Liver (tissue), 3 donors: ENCODE measurements at regions not wholly inside any gene's neighbourhood (a gene's known extent, or its start where the extent isn't known, plus 50 kb on each side); places are given as distances from the start of the nearest gene placed in this dataset.

ENCODE experiments used
- ATF3 ChIP-seq: IDR thresholded peaks from 2 replicates; pipeline ENCODE4 v1.6.1; 2016; ENCODE audit warnings: antibody characterized with exemption
- CTCF ChIP-seq: fragments of 150-350 bp; IDR thresholded peaks from 2 replicates; pipeline ENCODE4 v1.5.1; 2017; ENCODE audit warnings: improper control_type of control experiment, low read depth, low read length; ENCODE audit not compliant: missing input control
- EGR1 ChIP-seq, 2 donors: IDR thresholded peaks; 2 replicates each; pipeline ENCODE4 v1.6.1; 2016 to 2018; ENCODE audit warnings: antibody characterized with exemption in 2 of 2, low read depth in 2 of 2
- FOXA1 ChIP-seq: IDR thresholded peaks from 2 replicates; pipeline ENCODE4 v1.6.1; 2016; ENCODE audit warnings: antibody characterized with exemption
- HNF4G ChIP-seq: IDR thresholded peaks from 2 replicates; pipeline ENCODE4 v1.6.1; 2016; ENCODE audit warnings: antibody characterized with exemption
- JUND ChIP-seq, 2 donors: IDR thresholded peaks; 2 replicates each; pipeline ENCODE4 v1.6.1; 2016; ENCODE audit warnings: antibody characterized with exemption in 2 of 2
- MAX ChIP-seq: IDR thresholded peaks from 2 replicates; pipeline ENCODE4 v1.6.1; 2016; ENCODE audit warnings: antibody characterized with exemption
- RAD21 ChIP-seq, 2 donors: IDR thresholded peaks; 2 replicates each; pipeline ENCODE4 v1.6.1; 2016; ENCODE audit warnings: antibody characterized with exemption in 2 of 2, mild to moderate bottlenecking in 2 of 2
- REST ChIP-seq: IDR thresholded peaks from 2 replicates; pipeline ENCODE4 v1.6.1; 2016; ENCODE audit warnings: antibody characterized with exemption, mild to moderate bottlenecking
- RXRA ChIP-seq, 2 donors: IDR thresholded peaks; 2 replicates each; pipeline ENCODE4 v1.6.1; 2017 to 2018; ENCODE audit warnings: antibody characterized with exemption in 2 of 2, mild to moderate bottlenecking in 1 of 2
- SP1 ChIP-seq: IDR thresholded peaks from 2 replicates; pipeline ENCODE4 v1.6.1; 2018; ENCODE audit warnings: antibody characterized with exemption, mild to moderate bottlenecking
- TAF1 ChIP-seq: conservative IDR thresholded peaks from 2 replicates; pipeline ENCODE4 v1.6.1; 2016; ENCODE audit warnings: antibody characterized with exemption, mild to moderate bottlenecking
- YY1 ChIP-seq: IDR thresholded peaks from 2 replicates; pipeline ENCODE4 v1.6.1; 2016; ENCODE audit warnings: antibody characterized with exemption, mild to moderate bottlenecking
- donor health status: healthy.
- donor health status: healthy.

- TF ChIP-seq CTCF (no peak), ATF3 (no peak), REST (no peak), MAX (no peak), HNF4G (no peak), EGR1 (IDR thresholded peaks at IDR 0.05; ENCODE audit: low read depth in 2 of 2) (no peak), JUND (IDR thresholded peaks at IDR 0.05) (no peak), YY1 (no peak), FOXA1 (no peak), TAF1 (no peak), SP1 (no peak), RXRA (IDR thresholded peaks at IDR 0.05) (no peak), RAD21 (IDR thresholded peaks at IDR 0.05) (no peak)
Measured at GRCh38 chr13:103952183-103952582, 886.0 kb upstream of the SLC10A2 start.
